HepG2 (cell line): ENCODE measurements at regions not wholly inside any gene's neighbourhood (a gene's known extent, or its start where the extent isn't known, plus 50 kb on each side); places are given as distances from the start of the nearest gene placed in this dataset.

ENCODE experiments used
- ATAC-seq: fragments of 200-7000 bp; cut with Tn5 transposase; 3 replicates; pipeline ENCODE4 v1.9.1; 2020; ENCODE audit warnings: mild to moderate bottlenecking, moderate library complexity
- BruUV-seq: library from RNA; stranded (reverse); fragments of 400-500 nt; replicated peaks from 2 replicates; lab custom pipeline; 2021; lab: Mats Ljungman, UMichigan
- CTCF ChIA-PET: fragments of 300-600 bp; formaldehyde crosslinking; extraction: SDS; loops from one replicate; lab custom pipeline; 2021; ENCODE audit warnings: low total read pairs, inconsistent platforms, low intra/inter-chr PET ratio; lab: Yijun Ruan, JAX
- POLR2A ChIA-PET: fragments of 350-600 bp; sonication (Branson Sonifier 250); formaldehyde crosslinking; loops from one replicate; lab custom pipeline; 2020; ENCODE audit warnings: antibody characterized with exemption, inconsistent platforms; lab: Yijun Ruan, JAX
- DNase-seq: peaks from one replicate; pipeline ENCODE4 v3.0.0-alpha.2; 2015; ENCODE audit warnings: low spot score
- FAIRE-seq: peaks from 3 replicates; lab custom pipeline; 2011; peaks lifted over from hg19 to GRCh38; lab: Jason Lieb, UNC
- H2AFZ ChIP-seq: one replicate; pipeline ENCODE4 v1.6.1; 2011; ENCODE audit warnings: low read length, inconsistent platforms
- H3K27ac ChIP-seq: fragments of 300-600 bp; 3 replicates; pipeline ENCODE4 v1.8.0; 2011; ENCODE audit warnings: mixed run types, mild to moderate bottlenecking, mixed read lengths, low read length, inconsistent platforms; ENCODE audit not compliant: insufficient read depth; ENCODE audit errors: extremely low read length
- H3K27me3 ChIP-seq, 2 experiments: fragments of 200-600 bp in 1 of 2; 2 replicates in 1 of 2; 3 replicates in 1 of 2; pipeline versions ENCODE4 v1.6.0 to v1.8.0; 2011; ENCODE audit warnings: low read length in 2 of 2, mild to moderate bottlenecking in 2 of 2, moderate library complexity in 2 of 2, inconsistent platforms in 1 of 2; ENCODE audit not compliant: insufficient read depth in 2 of 2, control insufficient read depth in 1 of 2
- H3K36me3 ChIP-seq, 2 experiments: fragments of 200-600 bp in 1 of 2; replicated peaks in 1 of 2; 2 replicates in 1 of 2; 3 replicates in 1 of 2; pipeline versions ENCODE4 v1.5.1 to v1.8.0; 2011; ENCODE audit warnings: low read length in 2 of 2, inconsistent platforms in 1 of 2; ENCODE audit not compliant: insufficient read depth in 2 of 2, control insufficient read depth in 1 of 2
- H3K4me1 ChIP-seq: 2 replicates; pipeline ENCODE4 v1.5.1; 2012; ENCODE audit warnings: low read length, inconsistent platforms; ENCODE audit not compliant: insufficient read depth
- H3K4me2 ChIP-seq: 2 replicates; pipeline ENCODE4 v1.6.0; 2011; ENCODE audit warnings: low read depth, low read length, inconsistent platforms
- H3K4me3 ChIP-seq, 3 experiments: fragments of 200-600 bp in 1 of 3; sonication (generic), shearing (Covaris generic) in 1 of 3; replicated peaks in 1 of 3; 2 replicates each; pipeline ENCODE4 v1.5.1; 2011 to 2016; ENCODE audit warnings: low read length in 3 of 3, inconsistent platforms in 2 of 3, low read depth in 2 of 3, mild to moderate bottlenecking in 2 of 3, control low read depth in 1 of 3, mixed read lengths in 1 of 3; ENCODE audit not compliant: insufficient read depth in 1 of 3
- H3K79me2 ChIP-seq: one replicate; pipeline ENCODE4 v1.6.1; 2011; ENCODE audit warnings: low read length, inconsistent platforms; ENCODE audit not compliant: insufficient read depth
- H3K9ac ChIP-seq: 2 replicates; pipeline ENCODE4 v1.6.0; 2011; ENCODE audit warnings: mild to moderate bottlenecking, low read depth, low read length, inconsistent platforms; ENCODE audit not compliant: insufficient read depth
- H3K9me3 ChIP-seq: 2 replicates; pipeline ENCODE4 v1.5.1; 2012; ENCODE audit warnings: mild to moderate bottlenecking, low read length
- H4K20me1 ChIP-seq: 2 replicates; pipeline ENCODE4 v1.6.0; 2011; ENCODE audit warnings: inconsistent platforms, mild to moderate bottlenecking, low read length, moderate library complexity; ENCODE audit not compliant: insufficient read depth
- ETV6 ChIP-seq: sonication (generic); formaldehyde crosslinking; conservative IDR thresholded peaks from 2 replicates; pipeline ENCODE4 v1.4.0; 2020; ENCODE audit warnings: missing genetic modification reagents
- HOXA7 ChIP-seq: sonication (generic); formaldehyde crosslinking; IDR thresholded peaks from 2 replicates; pipeline ENCODE4 v1.8.1; 2022; ENCODE audit warnings: mild to moderate bottlenecking, missing genetic modification reagents, moderate library complexity
- TCF12 ChIP-seq, 2 experiments: fragments of 450-650 bp in 1 of 2; sonication (generic) in 1 of 2; formaldehyde crosslinking in 1 of 2; IDR thresholded peaks; 2 replicates each; pipeline versions ENCODE4 v1.6.1 to v1.8.0; 2017 to 2022; ENCODE audit warnings: antibody characterized with exemption in 1 of 2, mild to moderate bottlenecking in 1 of 2, missing genetic modification reagents in 1 of 2, moderate library complexity in 1 of 2
- ZNF556 ChIP-seq: sonication (generic); formaldehyde crosslinking; IDR thresholded peaks from 2 replicates; pipeline ENCODE4 v1.4.0; 2020; ENCODE audit warnings: mild to moderate bottlenecking, missing genetic modification reagents, borderline replicate concordance
- ZNF768 ChIP-seq: sonication (generic); formaldehyde crosslinking; IDR thresholded peaks from 2 replicates; pipeline ENCODE4 v1.4.0; 2020; ENCODE audit warnings: missing genetic modification reagents
- ZNF776 ChIP-seq: sonication (generic); formaldehyde crosslinking; IDR thresholded peaks from 2 replicates; pipeline ENCODE4 v1.4.0; 2020; ENCODE audit warnings: mild to moderate bottlenecking, missing genetic modification reagents
- WGBS: methylation state at CpG from one replicate; pipeline ENCODE4 v1.1.6; 2017; ENCODE audit warnings: low lambda C conversion rate; 5-methylcytosine and 5-hydroxymethylcytosine counted together
- in situ Hi-C: cut with HindIII; loops from 2 replicates; pipeline ENCODE4 v1.10.0; 2017; ENCODE audit warnings: low pct_unique_long_range_greater_than_20kb; ENCODE audit not compliant: extremely low pct_ligation_motif_present
- intact Hi-C: fragments of 100-400 bp; cut with micrococcal nuclease; formaldehyde crosslinking; loops from one replicate; pipeline ENCODE4 v1.10.0; 2022; ENCODE audit not compliant: unreplicated experiment
- TF ChIP-seq, protein P1 (sequence below), 2 experiments: fragments of 450-650 bp in 1 of 2; sonication (generic) in 1 of 2; formaldehyde crosslinking in 1 of 2; IDR thresholded peaks; 2 replicates each; pipeline versions ENCODE4 v1.6.1 to v1.8.0; 2016 to 2022; ENCODE audit warnings: antibody characterized with exemption in 1 of 2, mild to moderate bottlenecking in 1 of 2, missing genetic modification reagents in 1 of 2

- intact Hi-C loops (no loop called here), in situ Hi-C loops (no loop called here)
- Histone ChIP-seq H3K36me3 (no peaks in the 10 kb centered on the region), H3K4me3 (no peak overlapping the region), H3K4me1 (no peaks in the 10 kb centered on the region), H4K20me1 (no peaks in the 10 kb centered on the region), H3K9me3 (no peaks in the 10 kb centered on the region), H3K27ac (no peak overlapping the region), H3K9ac (no peak overlapping the region), H3K27me3 (peaks cover 12 to 57% of the 10 kb centered on the region in 2 experiments; a peak in 4 of 5 replicates), H3K79me2 (no peaks in the 10 kb centered on the region), H2AFZ (no peak overlapping the region), H3K4me2 (no peak overlapping the region)
- 21% methylated on average over 17 of the region's 17 CpGs for WGBS
- FAIRE-seq = no peak
- CTCF ChIA-PET = no interaction called here
- no peak for TF ChIP-seq ZNF556
- TF ChIP-seq HOXA7 (CRISPR knock-in tag) = no peak
- no peak for TF ChIP-seq ZNF776 (CRISPR knock-in tag)
- TF ChIP-seq TCF12 (IDR thresholded peaks at IDR 0.05) = no peak
- no peak for TF ChIP-seq TCF12 (CRISPR knock-in tag; IDR thresholded peaks at IDR 0.05)
- peak; percentile 81 for TF ChIP-seq ZNF768
- POLR2A ChIA-PET = no interaction called here
- no peak for ATAC-seq
- DNase-seq = no peak
- BruUV-seq = no TSS peak
These were observed 94.0 kb downstream of the FOXL1 start for GRCh38 chr16:86672179-86672863.

DNA sequence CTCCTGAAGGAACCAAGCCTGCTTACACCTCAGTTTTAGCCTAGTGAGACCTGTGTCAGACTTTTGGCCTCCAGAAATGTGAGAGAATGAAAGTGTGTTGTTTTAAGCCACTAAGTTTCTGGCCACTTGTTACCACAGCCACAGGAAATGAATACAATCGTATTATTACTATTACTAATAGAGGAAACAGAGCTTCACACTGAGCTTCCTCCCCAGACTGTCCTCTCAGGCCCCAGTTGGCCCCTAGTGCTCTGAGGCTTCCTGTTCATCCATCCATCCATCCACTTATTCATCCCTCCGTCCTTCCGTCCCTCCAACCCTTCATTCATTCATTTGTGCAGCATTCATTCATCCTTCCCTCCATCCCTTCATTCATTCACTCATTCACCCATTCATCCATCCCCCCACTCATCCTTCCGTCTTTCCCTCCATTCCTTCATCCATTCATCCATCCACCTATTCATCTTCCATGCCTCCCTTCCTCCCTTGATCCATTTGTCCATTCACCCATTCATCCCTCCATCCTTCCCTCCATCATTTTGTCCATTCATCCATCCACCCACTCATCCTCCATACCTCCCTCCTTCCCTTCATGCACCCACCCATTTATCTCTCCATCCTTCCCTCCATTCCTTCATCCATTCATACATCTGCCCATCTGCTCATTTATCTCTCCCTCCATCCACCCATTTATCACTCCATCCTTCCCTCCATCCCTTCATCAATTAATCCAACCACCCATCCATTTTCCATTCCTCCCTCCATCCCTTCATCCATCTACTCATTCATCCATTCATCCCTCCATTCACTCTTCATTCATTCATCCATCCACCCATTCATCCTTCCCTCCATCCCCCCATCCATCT is 95.0 kb downstream of the FOXL1 start:
- WGBS = 10% methylated on average over 4 of the region's 4 CpGs
- BruUV-seq = no TSS peak
- H3K4me2 ChIP-seq = no peak overlapping the region
- no peaks in the 10 kb centered on the region for H3K79me2 ChIP-seq
- in situ Hi-C loops (no loop called here), intact Hi-C loops (no loop called here)
- FAIRE-seq = no peak
- DNase-seq = no peak
- H3K36me3 ChIP-seq = no peaks in the 10 kb centered on the region
- no peaks in the 10 kb centered on the region for H3K9me3 ChIP-seq
- ATAC-seq = no peak
- H3K27me3 ChIP-seq = peaks cover 11 to 50% of the 10 kb centered on the region in 2 experiments; a peak in 4 of 5 replicates
- no peak overlapping the region for H2AFZ ChIP-seq
- POLR2A ChIA-PET = no interaction called here
- CTCF ChIA-PET = no interaction called here
- no peak overlapping the region for H3K9ac ChIP-seq
- no peak overlapping the region for H3K27ac ChIP-seq
- H3K4me1 ChIP-seq = no peaks in the 10 kb centered on the region
- no peak overlapping the region for H3K4me3 ChIP-seq
- H4K20me1 ChIP-seq = no peaks in the 10 kb centered on the region
- no peak for TF ChIP-seq ETV6 (CRISPR knock-in tag)
- TF ChIP-seq, protein P1, sequence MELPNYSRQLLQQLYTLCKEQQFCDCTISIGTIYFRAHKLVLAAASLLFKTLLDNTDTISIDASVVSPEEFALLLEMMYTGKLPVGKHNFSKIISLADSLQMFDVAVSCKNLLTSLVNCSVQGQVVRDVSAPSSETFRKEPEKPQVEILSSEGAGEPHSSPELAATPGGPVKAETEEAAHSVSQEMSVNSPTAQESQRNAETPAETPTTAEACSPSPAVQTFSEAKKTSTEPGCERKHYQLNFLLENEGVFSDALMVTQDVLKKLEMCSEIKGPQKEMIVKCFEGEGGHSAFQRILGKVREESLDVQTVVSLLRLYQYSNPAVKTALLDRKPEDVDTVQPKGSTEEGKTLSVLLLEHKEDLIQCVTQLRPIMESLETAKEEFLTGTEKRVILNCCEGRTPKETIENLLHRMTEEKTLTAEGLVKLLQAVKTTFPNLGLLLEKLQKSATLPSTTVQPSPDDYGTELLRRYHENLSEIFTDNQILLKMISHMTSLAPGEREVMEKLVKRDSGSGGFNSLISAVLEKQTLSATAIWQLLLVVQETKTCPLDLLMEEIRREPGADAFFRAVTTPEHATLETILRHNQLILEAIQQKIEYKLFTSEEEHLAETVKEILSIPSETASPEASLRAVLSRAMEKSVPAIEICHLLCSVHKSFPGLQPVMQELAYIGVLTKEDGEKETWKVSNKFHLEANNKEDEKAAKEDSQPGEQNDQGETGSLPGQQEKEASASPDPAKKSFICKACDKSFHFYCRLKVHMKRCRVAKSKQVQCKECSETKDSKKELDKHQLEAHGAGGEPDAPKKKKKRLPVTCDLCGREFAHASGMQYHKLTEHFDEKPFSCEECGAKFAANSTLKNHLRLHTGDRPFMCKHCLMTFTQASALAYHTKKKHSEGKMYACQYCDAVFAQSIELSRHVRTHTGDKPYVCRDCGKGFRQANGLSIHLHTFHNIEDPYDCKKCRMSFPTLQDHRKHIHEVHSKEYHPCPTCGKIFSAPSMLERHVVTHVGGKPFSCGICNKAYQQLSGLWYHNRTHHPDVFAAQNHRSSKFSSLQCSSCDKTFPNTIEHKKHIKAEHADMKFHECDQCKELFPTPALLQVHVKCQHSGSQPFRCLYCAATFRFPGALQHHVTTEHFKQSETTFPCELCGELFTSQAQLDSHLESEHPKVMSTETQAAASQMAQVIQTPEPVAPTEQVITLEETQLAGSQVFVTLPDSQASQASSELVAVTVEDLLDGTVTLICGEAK (IDR thresholded peaks at IDR 0.05) = 0 out of 2 replicates have a peak, but pooled peaks have one; percentile 3
- TF ChIP-seq, protein P1 (CRISPR knock-in tag; IDR thresholded peaks at IDR 0.05) = no peak
